Head of caudate nucleus (tissue), 42 donors: ENCODE measurements at regions not wholly inside any gene's neighbourhood (a gene's known extent, or its start where the extent isn't known, plus 50 kb on each side); places are given as distances from the start of the nearest gene placed in this dataset.
A peak's percentile ranks its signal among the peaks of the same experiment; 100 is the strongest.

Source experiments
- DNase-seq, 42 donors: peaks; one replicate each; pipeline versions ENCODE4 v3.0.0 to v3.0.0-alpha.2; 2020 to 2021; ENCODE audit warnings: mixed read lengths in 7 of 42
- intact Hi-C: fragments of 100-400 bp; cut with DNase I; formaldehyde crosslinking; loops from one replicate; pipeline ENCODE4 v1.15.0; 2022

DNA sequence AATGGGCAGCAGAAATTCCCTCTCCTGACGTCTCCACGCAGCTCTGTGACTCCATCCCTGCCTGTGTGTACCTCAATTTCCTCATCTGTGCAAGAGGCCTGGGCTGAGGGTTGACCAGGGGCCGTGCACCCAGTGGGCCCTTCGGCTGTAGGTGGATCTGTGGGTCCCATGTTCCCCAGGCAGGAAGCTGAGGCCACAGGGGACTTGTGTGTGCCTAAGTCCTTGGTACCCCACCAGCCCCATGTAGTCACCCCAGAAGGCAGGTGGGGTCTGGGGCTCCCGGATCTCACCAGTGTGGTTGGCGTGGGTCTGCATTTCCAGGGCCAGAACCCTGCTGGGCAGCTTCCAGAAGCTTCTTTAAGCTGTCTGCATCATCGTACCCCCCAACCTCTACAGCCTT is 177.4 kb upstream of the GSE1 start:
- DNase-seq = no peak
- intact Hi-C loops = no loop called here

DNA sequence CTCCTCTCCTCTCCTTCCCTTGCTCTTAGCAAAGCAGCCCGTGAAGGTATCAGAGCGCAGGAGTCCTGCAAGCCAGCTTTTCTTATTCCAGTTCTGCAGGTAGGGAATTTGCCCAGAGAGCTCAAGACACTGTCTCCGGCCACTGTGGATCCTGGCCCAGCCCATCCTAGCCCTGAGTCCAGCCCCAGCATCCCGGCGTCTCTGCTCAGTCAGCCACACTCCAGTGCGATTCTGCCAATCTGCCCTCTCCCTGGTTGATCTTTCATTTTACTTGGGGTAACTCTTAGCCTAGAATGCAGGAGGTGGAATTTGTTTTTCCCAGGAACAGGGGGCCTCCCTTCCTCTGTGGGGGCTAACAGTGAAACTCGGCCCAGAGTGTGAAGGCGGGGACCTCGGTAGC is 176.9 kb upstream of the GSE1 start:
- intact Hi-C loops = no loop called here

DNA sequence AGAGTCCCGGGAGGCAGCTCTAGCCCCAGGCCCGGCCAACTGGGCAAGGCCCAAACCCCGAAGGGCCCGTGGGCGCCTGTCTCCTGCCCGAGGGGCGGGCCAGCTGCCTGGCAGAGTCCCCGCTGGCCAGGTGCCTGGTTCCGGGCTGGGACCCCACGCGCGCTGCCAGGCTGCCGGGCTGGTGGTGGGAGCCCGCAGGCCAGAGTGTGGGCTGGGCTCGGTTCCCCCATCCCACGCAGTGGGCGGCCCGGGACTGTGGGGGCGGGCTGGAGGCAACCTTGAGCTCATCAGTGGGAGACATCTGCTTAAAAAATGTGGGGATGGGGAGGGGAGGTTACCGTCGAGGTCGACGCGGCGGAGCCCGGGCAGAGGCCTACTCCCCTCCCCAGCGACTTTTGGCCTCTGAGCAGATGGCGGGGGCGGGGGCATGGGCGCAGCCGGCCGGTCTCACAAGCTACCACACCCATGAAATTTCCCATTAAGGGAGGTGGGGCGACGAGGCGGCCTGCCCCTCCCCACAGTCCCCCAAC is 176.4 kb upstream of the GSE1 start:
- no peak for DNase-seq
- intact Hi-C loops = no loop called here

More for the DNA sequence above, 176.9 kb upstream of the GSE1 start:
- no peak for DNase-seq

DNA sequence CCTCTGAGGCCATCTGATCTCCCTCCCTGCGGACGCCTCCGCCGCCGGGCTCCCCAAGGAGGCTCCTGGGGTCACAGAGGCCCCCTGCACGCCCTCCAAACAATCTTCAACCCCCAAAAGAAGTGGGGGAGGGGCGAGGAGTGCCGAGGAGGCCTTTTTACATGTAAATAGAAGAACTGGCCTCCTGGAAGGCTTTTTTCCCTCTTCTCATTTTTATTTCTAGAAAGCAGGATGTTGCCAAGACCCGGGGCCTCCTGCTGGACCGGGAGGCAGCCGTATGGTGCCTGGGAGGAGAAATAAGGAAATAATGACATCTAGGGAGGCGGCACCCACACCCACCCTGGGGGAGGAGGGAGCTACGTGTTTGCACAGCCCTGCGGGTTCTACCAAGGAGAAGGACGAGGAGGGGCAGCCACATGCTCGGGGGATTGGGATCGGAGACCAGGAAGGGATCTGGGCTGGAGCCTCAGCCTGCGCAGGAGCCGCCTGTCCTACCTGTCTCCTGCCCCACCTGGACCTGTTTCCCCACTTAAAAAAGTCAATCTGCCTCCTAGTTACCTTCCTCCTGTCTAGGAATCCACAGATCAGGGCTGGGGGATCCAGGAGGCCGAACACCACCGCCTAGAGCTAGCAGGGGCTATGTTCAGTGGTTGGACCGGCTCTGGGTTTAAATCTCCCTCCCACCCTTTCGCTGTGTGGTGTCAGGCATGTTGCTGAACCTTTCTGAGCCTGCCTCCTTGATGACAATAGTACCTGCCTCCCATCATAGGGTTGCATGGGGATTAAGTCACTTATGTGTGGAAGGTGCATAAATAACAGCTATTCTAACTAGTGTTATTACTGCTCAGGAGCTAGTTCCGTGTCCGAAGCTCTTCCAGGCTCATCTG is 175.7 kb upstream of the GSE1 start:
- DNase-seq = peak in 4 of 42 donors; percentile 24 to 42 (median 32)
- intact Hi-C loops = no loop called here

DNA sequence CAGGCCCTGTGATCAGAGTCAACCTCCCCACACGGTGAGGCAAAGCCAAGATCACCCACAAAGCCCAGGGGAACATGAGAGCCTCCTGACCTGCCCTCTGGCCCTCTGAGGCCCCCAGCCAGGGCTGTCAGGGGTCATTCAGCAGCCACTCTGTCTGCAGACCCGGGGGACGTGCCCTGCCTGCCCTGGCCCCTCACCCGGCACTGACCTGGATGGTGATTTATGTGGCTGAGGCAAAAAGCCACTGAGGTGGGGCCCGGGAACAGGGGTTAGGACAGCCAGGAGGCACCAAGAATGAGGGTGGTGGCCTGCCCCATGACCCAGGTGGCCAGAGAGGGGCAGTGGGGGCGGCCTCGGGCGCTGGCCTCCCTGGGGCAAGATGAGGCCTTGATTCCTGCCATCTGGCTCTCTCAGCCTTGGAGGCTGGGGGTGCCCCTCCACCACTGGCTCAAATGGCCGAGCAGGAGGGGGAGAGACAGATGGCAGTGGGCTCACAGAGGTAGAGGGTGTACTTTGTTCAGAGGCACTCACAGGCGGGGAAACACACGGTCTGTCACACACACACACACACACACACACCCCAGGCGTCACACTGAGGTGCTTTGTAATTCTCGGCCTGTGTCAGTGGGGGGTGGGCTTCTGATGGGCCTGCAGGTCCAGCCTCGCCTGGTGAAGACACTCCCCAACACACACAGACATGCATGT is 174.0 kb upstream of the GSE1 start:
- DNase-seq = no peak
- intact Hi-C loops = no loop called here

DNA sequence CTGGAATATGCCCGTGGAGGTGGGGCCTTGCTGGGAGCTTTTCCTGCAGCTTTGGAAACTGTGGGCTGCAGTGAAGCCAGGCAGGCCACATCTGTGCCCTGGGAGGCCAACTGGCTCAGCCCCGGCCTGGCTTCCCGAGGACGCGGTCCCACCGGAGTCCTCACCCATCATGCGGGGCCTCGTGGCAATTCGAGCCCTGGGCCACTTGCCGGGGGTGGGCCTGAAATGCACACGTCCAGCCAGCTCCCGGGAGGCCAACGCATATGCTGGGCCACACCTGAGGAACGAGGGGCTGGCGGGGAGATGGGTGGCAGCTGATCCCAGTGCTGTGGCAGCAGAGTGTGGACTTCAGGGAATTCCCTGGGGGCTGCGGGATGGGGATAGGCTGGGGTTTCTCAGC is 172.4 kb upstream of the GSE1 start:
- intact Hi-C loops = no loop called here
- DNase-seq = no peak

DNA sequence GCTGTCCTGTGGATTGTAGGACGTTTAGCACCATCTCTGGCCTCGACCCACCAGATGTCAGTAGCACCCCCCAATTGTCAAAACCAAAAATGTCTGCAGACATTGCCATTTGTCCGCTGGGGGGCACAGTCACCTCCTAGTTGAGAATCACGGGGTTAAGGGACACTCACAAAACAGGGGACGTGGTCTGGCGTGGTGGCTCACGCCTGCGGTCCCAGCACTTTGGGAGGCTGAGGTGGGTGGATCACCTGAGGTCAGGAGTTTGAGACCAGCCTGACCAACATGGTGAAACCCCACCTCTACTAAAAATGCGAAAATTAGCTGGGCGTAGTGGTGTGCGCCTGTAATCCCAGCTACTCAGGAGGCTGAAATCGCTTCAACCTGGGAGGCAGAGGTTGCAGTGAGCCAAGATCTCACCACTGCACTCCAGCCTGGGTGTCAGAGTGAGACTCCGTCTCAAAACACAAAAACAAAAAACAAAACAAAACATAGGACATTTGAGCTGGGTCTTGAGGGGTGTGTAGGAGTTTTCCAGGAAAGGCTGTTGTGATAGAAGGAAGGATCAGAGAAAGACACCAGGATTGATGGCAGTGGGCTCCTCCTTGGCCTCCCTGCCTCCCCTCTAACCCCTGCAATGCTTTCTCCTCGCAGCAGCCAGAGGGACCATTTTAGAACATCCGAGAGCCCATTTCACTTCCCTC is 171.8 kb upstream of the GSE1 start:
- no peak for DNase-seq
- intact Hi-C loops = no loop called here

DNA sequence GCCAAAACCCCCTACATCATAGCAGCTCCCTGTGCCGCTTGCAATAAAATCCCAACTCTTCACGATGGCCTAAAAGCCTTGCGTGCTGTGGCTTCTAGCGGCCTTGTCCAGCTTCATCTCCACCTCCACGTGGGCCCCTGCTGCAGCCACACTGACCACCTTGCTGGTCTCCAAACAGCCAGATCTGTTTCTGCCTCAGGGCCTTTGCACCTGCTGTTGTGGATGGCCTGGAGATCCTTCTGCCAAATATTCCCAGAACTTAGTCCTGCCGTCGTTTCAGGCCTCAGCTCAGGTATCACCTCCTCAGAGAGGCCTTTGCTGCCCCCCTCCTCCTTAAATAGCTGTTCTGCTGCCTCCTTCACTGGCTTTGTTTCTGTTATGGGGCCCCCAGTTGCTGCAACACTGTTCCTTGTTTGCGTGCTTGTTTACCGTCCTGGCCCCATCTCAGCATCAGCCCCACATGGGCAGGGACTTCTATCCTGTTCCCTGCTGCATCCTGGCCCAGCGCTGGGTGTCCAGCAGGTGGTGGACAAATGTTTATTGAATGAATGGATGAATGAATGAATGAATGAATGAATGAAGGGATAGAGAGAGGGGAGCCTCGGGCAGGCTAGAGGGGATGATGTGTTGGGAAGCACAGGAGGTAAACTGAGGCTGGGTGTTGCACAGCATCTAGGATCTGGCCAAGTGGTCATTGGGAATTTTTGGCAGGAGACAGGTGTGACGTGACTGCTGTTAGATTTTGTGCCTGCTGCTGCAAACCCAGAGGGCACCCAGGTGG is 171.0 kb upstream of the GSE1 start:
- intact Hi-C loops = no loop called here

DNA sequence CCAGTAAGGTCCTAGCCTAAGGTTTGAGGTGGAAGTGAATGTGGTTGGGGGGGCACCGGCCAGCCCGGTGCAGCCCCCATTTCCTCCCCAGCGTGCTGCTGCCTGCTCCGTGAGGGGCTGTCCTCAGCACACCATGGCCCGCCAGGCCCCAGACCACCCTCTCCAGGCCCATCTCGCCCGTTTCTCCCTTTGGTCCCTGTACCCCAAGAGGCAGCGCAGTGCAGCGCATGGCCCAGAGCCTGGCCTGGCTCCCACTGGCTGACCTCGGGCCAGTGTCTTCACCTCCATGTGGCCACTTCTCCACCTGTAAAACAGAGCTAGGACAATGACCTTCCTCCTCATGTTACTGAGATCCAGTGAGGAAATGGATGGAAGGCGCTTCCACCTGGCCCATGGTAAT is 170.0 kb upstream of the GSE1 start:
- DNase-seq = no peak
- intact Hi-C loops = no loop called here

More for the DNA sequence above, 171.0 kb upstream of the GSE1 start:
- no peak for DNase-seq

DNA sequence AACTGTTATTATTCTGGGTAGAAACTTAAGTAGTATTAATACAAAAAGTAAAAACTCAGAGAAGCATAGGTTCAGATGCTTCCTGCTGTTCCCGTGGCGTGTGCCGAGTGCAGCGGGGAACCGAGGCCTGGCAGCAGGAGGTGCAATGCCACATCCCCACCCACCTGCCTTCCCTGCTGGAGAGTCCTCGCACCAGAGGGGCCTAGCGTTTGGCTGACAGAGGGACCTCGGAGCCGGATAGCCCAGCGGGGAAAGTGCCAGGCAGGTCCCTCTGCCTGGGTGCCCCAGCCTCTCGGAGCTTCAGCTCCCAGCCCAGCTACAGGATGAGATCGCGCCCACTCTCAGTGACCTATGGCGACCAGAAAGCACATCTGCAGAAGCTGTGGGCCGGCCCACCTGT is 169.6 kb upstream of the GSE1 start:
- intact Hi-C loops = no loop called here
- DNase-seq = no peak

DNA sequence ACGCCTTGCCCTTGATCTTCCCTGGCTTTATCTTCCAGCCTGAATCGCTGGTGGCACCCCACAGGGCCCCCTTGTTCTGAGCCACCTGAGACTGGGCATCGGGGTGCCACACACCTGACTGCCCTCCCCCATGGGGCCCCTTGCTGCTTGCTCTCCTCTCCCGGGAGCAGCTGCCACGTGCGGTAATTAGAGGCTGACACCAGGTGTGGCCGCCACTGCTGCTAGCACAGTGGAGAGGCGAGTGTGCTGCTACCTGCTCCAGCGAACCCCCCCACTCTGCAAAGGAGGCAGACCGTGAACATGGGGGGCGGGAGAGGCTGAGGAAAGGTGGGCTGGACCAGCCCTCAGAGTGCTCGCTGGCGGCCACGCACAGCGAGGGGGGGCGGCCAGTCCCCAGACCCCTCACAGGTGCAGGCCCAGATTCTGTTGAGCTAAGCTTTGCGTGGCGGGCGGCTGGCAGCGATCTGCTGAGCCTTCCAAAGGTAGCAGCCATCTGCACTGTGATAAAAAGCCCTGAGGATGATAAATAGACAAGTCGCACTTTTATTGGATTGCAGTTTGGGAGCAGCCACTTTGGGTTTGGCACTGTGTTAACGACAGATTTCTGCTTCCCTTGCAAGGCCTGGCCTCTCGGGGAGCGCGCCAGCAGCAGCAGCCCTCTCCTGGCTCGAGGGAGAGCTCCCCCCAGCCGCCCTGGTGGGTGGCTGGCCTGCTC is 167.9 kb upstream of the GSE1 start:
- intact Hi-C loops = no loop called here
- DNase-seq = peak in 1 of 42 donors; percentile 33

DNA sequence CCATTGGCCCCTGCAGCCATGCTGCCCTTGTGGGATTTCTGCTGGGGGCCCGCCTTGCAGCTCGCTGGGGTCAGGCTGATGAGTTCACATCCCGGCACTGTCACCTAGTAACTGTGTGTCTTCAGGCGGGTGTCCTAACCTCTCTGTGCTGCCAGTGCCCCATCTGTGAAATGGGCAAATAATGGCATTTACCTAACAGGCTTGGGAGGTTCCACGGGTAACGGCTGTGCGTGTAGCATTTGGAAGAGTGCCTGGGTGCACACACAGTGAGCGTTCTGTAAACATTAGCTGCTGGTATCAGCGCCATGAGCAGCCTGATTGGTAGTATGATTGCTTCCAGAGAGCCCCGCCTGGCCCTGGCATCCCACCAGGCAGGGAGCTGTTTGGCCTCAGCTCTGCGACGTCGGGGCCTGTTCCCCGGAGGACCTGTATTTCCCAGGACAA is 167.3 kb upstream of the GSE1 start:
- DNase-seq = no peak
- intact Hi-C loops = no loop called here

DNA sequence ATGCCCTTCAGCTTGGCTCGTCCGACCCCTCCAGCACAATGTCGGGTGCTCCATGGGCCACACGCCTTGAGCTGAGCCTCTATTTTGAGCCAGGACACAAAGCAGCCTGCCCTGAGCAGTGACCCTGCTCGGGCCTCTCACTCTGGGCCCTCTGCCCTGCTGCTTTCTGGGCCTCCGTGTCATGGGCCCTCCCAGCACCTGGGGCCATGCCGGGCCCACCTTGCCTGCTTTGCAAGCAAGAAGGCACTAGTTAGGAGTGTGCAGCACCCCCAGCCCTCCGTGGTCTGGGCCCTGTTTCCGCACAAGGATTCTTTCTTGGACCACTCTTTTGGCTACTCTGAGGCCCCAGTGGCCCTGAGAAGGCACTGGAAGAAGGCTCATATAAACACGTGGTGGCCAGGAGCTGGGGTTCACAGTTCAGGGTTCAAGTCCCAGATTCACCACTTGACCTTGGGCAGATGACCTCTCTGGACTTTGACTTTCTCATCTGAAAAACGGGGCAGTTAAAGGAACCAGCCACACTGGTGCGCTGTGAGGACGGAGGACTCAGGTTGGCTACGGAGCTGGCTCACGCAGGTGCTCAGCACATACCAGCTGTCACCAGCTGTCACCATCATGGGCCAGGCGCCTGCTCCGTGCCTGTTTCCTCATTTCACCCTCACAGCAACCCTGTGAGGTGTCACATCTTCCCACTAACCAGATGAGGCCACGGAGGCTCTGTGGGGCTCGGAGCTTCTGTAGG is 166.0 kb upstream of the GSE1 start:
- intact Hi-C loops = no loop called here
- no peak for DNase-seq

DNA sequence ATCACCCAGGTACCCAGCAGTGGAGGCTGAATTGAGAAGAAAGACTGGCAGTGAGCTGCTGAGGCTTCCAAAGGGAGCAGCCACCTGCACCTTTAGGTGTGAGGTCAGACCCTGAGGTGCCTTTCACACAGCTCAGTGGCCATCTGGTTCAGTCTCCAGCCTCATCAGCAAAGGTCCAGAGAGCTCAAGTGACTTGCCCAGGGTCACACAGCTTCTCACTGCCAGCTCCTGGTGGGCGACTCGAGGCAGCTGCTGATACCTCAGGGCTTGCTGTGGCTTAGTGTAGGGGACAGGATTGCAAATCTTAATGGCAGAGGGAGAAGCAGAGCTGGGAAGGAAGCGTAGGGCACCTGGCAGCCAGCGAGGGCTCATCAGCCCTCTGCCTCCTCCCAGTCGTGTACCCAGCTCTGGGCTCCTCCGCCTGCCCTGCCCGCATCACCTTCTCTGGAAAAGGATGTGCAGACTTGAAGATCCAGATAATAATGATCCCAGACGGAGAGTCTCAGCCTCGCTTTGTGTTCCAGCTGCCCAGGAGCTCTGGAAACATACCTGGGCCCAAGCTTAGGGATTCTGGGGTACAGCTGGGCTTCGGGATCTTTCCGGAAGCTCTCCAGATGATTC is 165.3 kb upstream of the GSE1 start:
- DNase-seq = no peak
- intact Hi-C loops = no loop called here

DNA sequence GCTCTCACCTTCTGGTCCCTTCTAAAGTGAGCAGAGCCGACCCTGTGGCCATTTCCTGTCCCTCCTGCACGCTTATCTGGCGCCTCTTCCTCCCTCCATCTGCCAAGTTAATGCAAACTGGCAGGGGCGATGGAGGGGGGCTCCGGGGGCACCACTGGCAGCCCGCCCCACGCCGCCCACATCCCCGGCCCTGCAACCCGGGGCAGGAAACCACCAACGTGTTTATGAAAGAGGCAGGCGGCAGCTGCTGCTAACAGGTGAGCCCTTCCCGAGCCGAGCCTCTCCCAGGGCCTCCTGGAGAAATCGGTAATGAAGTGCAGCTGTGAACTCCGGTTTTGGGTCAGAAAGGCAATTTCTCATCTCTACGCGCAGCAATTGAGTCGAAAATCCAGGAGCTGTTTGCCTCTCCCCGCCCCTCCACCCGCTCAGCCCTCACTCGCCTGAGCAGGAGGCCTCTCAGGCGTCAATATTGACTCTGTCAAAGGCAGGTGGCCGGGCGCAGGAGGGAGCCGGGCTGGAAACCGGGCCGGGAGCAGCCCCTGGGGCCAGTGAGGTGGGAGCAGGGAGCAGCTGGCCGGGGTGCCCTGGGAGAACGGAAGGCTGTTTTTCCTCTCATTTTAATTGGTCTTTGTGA is 164.4 kb upstream of the GSE1 start:
- DNase-seq = no peak
- intact Hi-C loops = no loop called here

DNA sequence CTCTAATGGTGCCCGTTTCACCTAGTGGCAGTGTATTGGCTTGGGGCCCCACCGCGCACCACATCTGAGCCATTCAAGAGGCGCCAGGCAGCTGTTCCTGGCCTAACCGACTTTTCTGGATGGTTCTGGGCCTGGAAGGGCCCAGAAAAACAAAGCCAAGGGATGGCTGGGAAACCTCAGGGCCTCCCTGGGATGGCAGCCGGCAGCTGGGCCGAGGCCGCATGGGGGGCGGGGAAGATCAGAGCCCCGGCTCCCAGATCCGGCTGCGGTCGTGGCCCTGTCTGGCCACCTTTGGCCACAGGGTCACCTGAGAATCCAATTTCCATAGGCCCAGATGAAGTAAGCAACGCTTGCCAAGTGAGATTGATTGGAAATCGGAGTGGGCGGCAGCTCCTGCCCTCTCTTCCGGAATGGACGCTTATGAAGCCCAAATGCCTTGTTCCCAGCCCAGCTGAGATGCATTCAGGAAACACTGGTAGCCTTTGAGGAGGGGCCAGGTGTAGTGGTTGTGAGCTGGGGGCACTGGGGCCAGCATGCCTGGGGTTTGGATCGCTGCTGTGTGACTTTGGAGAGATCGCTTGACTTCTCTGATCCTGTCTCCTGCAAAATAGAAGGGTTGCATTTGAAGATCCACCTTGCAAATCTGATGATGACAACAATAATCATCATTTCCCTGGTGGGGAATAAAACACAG is 163.8 kb upstream of the GSE1 start:
- peak in 1 of 42 donors; percentile 34 for DNase-seq
- intact Hi-C loops = no loop called here
